WTC11 (cell line): ENCODE measurements at regions not wholly inside any gene's neighbourhood (a gene's known extent, or its start where the extent isn't known, plus 50 kb on each side); places are given as distances from the start of the nearest gene placed in this dataset.

ENCODE experiments used
- CREB1 ChIP-seq: sonication (generic); formaldehyde crosslinking; IDR thresholded peaks from 2 replicates; pipeline ENCODE4 v1.8.0; 2023; ENCODE audit warnings: mild to moderate bottlenecking, missing genetic modification reagents
- CTCF ChIP-seq: fragments of 200-600 bp; IDR thresholded peaks from 2 replicates; pipeline ENCODE4 v1.8.0; 2022; ENCODE audit warnings: antibody characterized with exemption
- GTF2I ChIP-seq: fragments of 250-450 bp; sonication (Bioruptor Pico); conservative IDR thresholded peaks from 2 replicates; pipeline ENCODE4 v1.4.0; 2021; ENCODE audit warnings: mild to moderate bottlenecking
- MXD4 ChIP-seq: fragments of 250-450 bp; sonication (Bioruptor Pico); IDR thresholded peaks from 2 replicates; pipeline ENCODE4 v1.8.0; 2021; ENCODE audit warnings: mild to moderate bottlenecking, moderate library complexity, borderline replicate concordance
- NR3C1 ChIP-seq: sonication (generic); formaldehyde crosslinking; conservative IDR thresholded peaks from 2 replicates; pipeline ENCODE4 v1.8.1; 2023; ENCODE audit warnings: low read depth, mild to moderate bottlenecking, missing genetic modification reagents
- TF ChIP-seq, protein P1 (sequence below): sonication (generic); formaldehyde crosslinking; conservative IDR thresholded peaks from 2 replicates; pipeline ENCODE4 v1.8.1; 2023; ENCODE audit warnings: mild to moderate bottlenecking, low read depth, missing genetic modification reagents, moderate library complexity

GRCh38 chr14:85987292-85987691, 457.3 kb downstream of the FLRT2 start:
- TF ChIP-seq CTCF (no peak), CREB1 (CRISPR knock-in tag) (no peak), MXD4 (CRISPR knock-in tag) (no peak), GTF2I (no peak), NR3C1 (no peak)
- TF ChIP-seq, protein P1, sequence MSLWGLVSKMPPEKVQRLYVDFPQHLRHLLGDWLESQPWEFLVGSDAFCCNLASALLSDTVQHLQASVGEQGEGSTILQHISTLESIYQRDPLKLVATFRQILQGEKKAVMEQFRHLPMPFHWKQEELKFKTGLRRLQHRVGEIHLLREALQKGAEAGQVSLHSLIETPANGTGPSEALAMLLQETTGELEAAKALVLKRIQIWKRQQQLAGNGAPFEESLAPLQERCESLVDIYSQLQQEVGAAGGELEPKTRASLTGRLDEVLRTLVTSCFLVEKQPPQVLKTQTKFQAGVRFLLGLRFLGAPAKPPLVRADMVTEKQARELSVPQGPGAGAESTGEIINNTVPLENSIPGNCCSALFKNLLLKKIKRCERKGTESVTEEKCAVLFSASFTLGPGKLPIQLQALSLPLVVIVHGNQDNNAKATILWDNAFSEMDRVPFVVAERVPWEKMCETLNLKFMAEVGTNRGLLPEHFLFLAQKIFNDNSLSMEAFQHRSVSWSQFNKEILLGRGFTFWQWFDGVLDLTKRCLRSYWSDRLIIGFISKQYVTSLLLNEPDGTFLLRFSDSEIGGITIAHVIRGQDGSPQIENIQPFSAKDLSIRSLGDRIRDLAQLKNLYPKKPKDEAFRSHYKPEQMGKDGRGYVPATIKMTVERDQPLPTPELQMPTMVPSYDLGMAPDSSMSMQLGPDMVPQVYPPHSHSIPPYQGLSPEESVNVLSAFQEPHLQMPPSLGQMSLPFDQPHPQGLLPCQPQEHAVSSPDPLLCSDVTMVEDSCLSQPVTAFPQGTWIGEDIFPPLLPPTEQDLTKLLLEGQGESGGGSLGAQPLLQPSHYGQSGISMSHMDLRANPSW (CRISPR knock-in tag): no peak
